ENCODE measurements at regions not wholly inside any gene's neighbourhood (a gene's known extent, or its start where the extent isn't known, plus 50 kb on each side); places are given as distances from the start of the nearest gene placed in this dataset.

- no peak for TF ChIP-seq SRF (IDR thresholded peaks at IDR 0.05; ENCODE audit: low read depth, low read length)
- no peak for TF ChIP-seq KDM4A (IDR thresholded peaks at IDR 0.05; ENCODE audit: low read depth, low read length, severe bottlenecking)
- TF ChIP-seq SIX5 (IDR thresholded peaks at IDR 0.05; ENCODE audit: low read depth, low read length): no peak
- TF ChIP-seq EGR1 (IDR thresholded peaks at IDR 0.05; ENCODE audit: borderline replicate concordance, low read depth, low read length): no peak
- no peak for TF ChIP-seq KDM1A (IDR thresholded peaks at IDR 0.05; ENCODE audit: borderline replicate concordance, low read length)
- no peak for TF ChIP-seq MAFK (IDR thresholded peaks at IDR 0.05; ENCODE audit: low read depth, low read length)
- no peak for TF ChIP-seq SP2 (IDR thresholded peaks at IDR 0.05; ENCODE audit: low read length)
- no peak for TF ChIP-seq SUZ12 (IDR thresholded peaks at IDR 0.05; ENCODE audit: low read length)
- no peak for TF ChIP-seq CBX5 (IDR thresholded peaks at IDR 0.05; ENCODE audit: low read depth, low read length)
- no peak for TF ChIP-seq MAX (IDR thresholded peaks at IDR 0.05)
- no peak for TF ChIP-seq GTF2F1 (IDR thresholded peaks at IDR 0.05; ENCODE audit: borderline replicate concordance, low read depth, low read length)
- TF ChIP-seq RBBP5 (IDR thresholded peaks at IDR 0.05; ENCODE audit: borderline replicate concordance, low read depth, low read length): no peak
- no peak for TF ChIP-seq CHD1 (IDR thresholded peaks at IDR 0.05; ENCODE audit: low read depth, low read length)
- Histone ChIP-seq H3K23ac (ENCODE audit: insufficient read length) (no peak overlapping the region), H2BK120ac (replicated peaks; ENCODE audit: low read depth, low read length) (no peak overlapping the region), H2BK15ac (ENCODE audit: low read length) (no peak overlapping the region), H4K8ac (ENCODE audit: extremely low read depth, insufficient read depth, low read length) (no peak overlapping the region), H4K91ac (replicated peaks; ENCODE audit: insufficient read length, low read length) (no peak overlapping the region), H2BK5ac (ENCODE audit: low read depth, low read length) (no peak overlapping the region), H3K18ac (ENCODE audit: extremely low read depth, low read length) (no peak overlapping the region), H2BK12ac (ENCODE audit: low read depth, low read length) (no peak overlapping the region), H3K36me3 (ENCODE audit: control insufficient read depth in 2 of 4, insufficient read depth in 4 of 4, low read length in 3 of 4) (no peaks in the 10 kb centered on the region), H3K9ac (replicated peaks in 1 of 4; ENCODE audit: extremely low read depth in 1 of 4, low read depth in 3 of 4, low read length in 3 of 4) (no peak overlapping the region), H2AK5ac (ENCODE audit: low read depth, low read length) (no peak overlapping the region), H3K56ac (replicated peaks; ENCODE audit: insufficient read length, low read depth, low read length) (no peak overlapping the region), H2AFZ (ENCODE audit: low read length) (no peak overlapping the region), H3K79me1 (ENCODE audit: low read depth, low read length) (no peaks in the 10 kb centered on the region), H3K4me2 (ENCODE audit: insufficient read depth in 1 of 2, low read depth in 2 of 2, low read length in 2 of 2) (no peak overlapping the region), H3K23me2 (ENCODE audit: low read depth, low read length) (no peaks in the 10 kb centered on the region), H3K4me1 (replicated peaks in 1 of 4; ENCODE audit: control insufficient read depth in 3 of 4, insufficient read depth in 4 of 4, low read length in 3 of 4) (no peaks in the 10 kb centered on the region), H3K14ac (ENCODE audit: insufficient read length) (no peak overlapping the region), H3K4me3 (ENCODE audit: extremely low read depth in 1 of 4, insufficient read depth in 2 of 4, low read depth in 3 of 4, low read length in 4 of 4) (no peak overlapping the region), H2BK20ac (ENCODE audit: low read length) (no peak overlapping the region), H3K27me3 (replicated peaks in 1 of 4; ENCODE audit: control insufficient read depth in 3 of 4, extremely low read depth in 1 of 4, insufficient read depth in 3 of 4, low read length in 3 of 4) (no peaks in the 10 kb centered on the region), H3K27ac (ENCODE audit: low read depth, low read length) (no peak overlapping the region), H4K20me1 (replicated peaks in 1 of 2; ENCODE audit: control insufficient read depth in 1 of 2, insufficient read depth in 2 of 2, low read length in 2 of 2) (no peaks in the 10 kb centered on the region), H3K4ac (replicated peaks; ENCODE audit: insufficient read length, low read depth, low read length) (no peak overlapping the region), H3K79me2 (ENCODE audit: control insufficient read depth in 1 of 2, insufficient read depth in 2 of 2, low read length in 2 of 2) (no peaks in the 10 kb centered on the region), H3K9me3 (ENCODE audit: insufficient read depth in 2 of 2, low read depth in 1 of 2, low read length in 1 of 2) (no peaks in the 10 kb centered on the region), H4K5ac (ENCODE audit: insufficient read length, low read depth, low read length) (no peak overlapping the region)
- ChIA-PET POLR2A (ENCODE audit: partially characterized antibody) (no interaction called here), CTCF (ENCODE audit: partially characterized antibody) (interaction anchor here (1.3 kb wide), 1 partner anchor 201 kb away, joined by 3 read pairs; the partner anchor contains the start of gene SEMA6D)
- 82% methylated on average over 1 of the region's 1 CpG; no CpG with 5 or more reads in 1 of the 2 experiments for WGBS, 2 experiments (ENCODE audit: extremely low coverage in 1 of 2, insufficient coverage in 1 of 2, insufficient read length in 1 of 2, insufficient replicate concordance in 2 of 2, low coverage in 1 of 2, low lambda C conversion rate in 2 of 2, missing lambda C conversion rate in 1 of 2)
- no peak for FAIRE-seq
- DNase-seq (ENCODE audit: low read depth in 1 of 2, low spot score in 2 of 2): no peak
Measured at GRCh38 chr15:47917881-47918280, 200.6 kb downstream of the SEMA6D start.
